ENCODE measurements at regions not wholly inside any gene's neighbourhood (a gene's known extent, or its start where the extent isn't known, plus 50 kb on each side); places are given as distances from the start of the nearest gene placed in this dataset.

DNA sequence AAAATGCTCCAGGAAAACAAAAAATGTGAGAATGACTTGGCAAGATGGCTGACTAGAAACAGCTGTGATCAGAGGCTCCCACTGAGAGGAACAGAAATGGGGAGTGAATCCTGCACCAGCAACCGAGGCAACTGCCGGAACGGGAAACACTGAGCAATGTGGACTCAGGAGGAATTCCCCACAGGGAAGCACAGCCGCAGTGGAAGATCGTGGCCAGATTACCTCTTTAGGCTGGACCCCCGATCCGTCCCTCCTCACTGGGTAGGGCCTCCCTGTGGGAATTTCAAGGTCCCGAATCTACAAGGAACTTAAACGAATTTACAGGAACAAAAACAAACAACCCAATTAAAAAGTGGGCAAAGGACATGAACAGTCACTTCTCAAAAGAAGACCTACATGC lies 385.2 kb upstream of the MCTP2 start:
- no peak for TF ChIP-seq CTCF (IDR thresholded peaks at IDR 0.05 in 2 of 3, conservative IDR thresholded peaks at IDR 0.05 in 1 of 3; ENCODE audit: borderline replicate concordance in 1 of 3, insufficient read depth in 1 of 3, low read depth in 2 of 3, low read length in 2 of 3)
- no peak for TF ChIP-seq POLR2AphosphoS5 (IDR thresholded peaks at IDR 0.05; ENCODE audit: low read depth, low read length)
- TF ChIP-seq EZH2 (IDR thresholded peaks at IDR 0.05): no peak
- no peak for TF ChIP-seq CBX3 (IDR thresholded peaks at IDR 0.05; ENCODE audit: low read depth)
- no peak for TF ChIP-seq ZFX (IDR thresholded peaks at IDR 0.05)
- no peak for TF ChIP-seq SIN3A (IDR thresholded peaks at IDR 0.05; ENCODE audit: low read depth)
- TF ChIP-seq ELF1 (IDR thresholded peaks at IDR 0.05; ENCODE audit: borderline replicate concordance, low read depth): no peak
- no peak for TF ChIP-seq CEBPB (IDR thresholded peaks at IDR 0.05; ENCODE audit: low read depth)
- no peak for TF ChIP-seq YY1 (IDR thresholded peaks at IDR 0.05; ENCODE audit: extremely low read depth, insufficient replicate concordance, low read depth, low read length)
- TF ChIP-seq, protein P1, sequence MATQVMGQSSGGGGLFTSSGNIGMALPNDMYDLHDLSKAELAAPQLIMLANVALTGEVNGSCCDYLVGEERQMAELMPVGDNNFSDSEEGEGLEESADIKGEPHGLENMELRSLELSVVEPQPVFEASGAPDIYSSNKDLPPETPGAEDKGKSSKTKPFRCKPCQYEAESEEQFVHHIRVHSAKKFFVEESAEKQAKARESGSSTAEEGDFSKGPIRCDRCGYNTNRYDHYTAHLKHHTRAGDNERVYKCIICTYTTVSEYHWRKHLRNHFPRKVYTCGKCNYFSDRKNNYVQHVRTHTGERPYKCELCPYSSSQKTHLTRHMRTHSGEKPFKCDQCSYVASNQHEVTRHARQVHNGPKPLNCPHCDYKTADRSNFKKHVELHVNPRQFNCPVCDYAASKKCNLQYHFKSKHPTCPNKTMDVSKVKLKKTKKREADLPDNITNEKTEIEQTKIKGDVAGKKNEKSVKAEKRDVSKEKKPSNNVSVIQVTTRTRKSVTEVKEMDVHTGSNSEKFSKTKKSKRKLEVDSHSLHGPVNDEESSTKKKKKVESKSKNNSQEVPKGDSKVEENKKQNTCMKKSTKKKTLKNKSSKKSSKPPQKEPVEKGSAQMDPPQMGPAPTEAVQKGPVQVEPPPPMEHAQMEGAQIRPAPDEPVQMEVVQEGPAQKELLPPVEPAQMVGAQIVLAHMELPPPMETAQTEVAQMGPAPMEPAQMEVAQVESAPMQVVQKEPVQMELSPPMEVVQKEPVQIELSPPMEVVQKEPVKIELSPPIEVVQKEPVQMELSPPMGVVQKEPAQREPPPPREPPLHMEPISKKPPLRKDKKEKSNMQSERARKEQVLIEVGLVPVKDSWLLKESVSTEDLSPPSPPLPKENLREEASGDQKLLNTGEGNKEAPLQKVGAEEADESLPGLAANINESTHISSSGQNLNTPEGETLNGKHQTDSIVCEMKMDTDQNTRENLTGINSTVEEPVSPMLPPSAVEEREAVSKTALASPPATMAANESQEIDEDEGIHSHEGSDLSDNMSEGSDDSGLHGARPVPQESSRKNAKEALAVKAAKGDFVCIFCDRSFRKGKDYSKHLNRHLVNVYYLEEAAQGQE (IDR thresholded peaks at IDR 0.05; ENCODE audit: low read depth): no peak
- TF ChIP-seq, protein P2, sequence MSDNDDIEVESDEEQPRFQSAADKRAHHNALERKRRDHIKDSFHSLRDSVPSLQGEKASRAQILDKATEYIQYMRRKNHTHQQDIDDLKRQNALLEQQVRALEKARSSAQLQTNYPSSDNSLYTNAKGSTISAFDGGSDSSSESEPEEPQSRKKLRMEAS (IDR thresholded peaks at IDR 0.05): no peak
- no peak for TF ChIP-seq ZNF274 (IDR thresholded peaks at IDR 0.05; ENCODE audit: low read depth, low read length)
- TF ChIP-seq TCF7L2 (IDR thresholded peaks at IDR 0.05; ENCODE audit: borderline replicate concordance, extremely low read depth, insufficient read depth, insufficient read length): no peak
